GM12875 (cell line): ENCODE measurements at regions not wholly inside any gene's neighbourhood (a gene's known extent, or its start where the extent isn't known, plus 50 kb on each side); places are given as distances from the start of the nearest gene placed in this dataset.

Experiments
- H3K4me3 ChIP-seq: one replicate; pipeline ENCODE4 v1.5.1; 2011; ENCODE audit warnings: low read depth, low read length, control low read depth
- CTCF ChIP-seq: IDR thresholded peaks from 2 replicates; pipeline ENCODE4 v1.5.1; 2011; ENCODE audit warnings: low read depth, mild to moderate bottlenecking, control low read depth, inconsistent platforms, low read length, moderate library complexity, borderline replicate concordance; ENCODE audit not compliant: insufficient read depth

GRCh38 chr1:38662126-38662525 lies 197.4 kb downstream of the RRAGC start:
- no peak for TF ChIP-seq CTCF
- H3K4me3 ChIP-seq: no peak overlapping the region

- TF ChIP-seq CTCF: no peak
- no peak overlapping the region for H3K4me3 ChIP-seq
Observed at GRCh38 chr1:38658883-38659282, 200.7 kb downstream of the RRAGC start.

- no peak overlapping the region for H3K4me3 ChIP-seq
- no peak for TF ChIP-seq CTCF
Observed at GRCh38 chr1:38657873-38658272, 201.7 kb downstream of the RRAGC start.

GRCh38 chr1:38657207-38657840 lies 202.2 kb downstream of the RRAGC start:
- TF ChIP-seq CTCF: no peak
- no peak overlapping the region for H3K4me3 ChIP-seq

- no peak overlapping the region for H3K4me3 ChIP-seq
- TF ChIP-seq CTCF: no peak
Observed at GRCh38 chr1:38656726-38657125, 202.8 kb downstream of the RRAGC start.

- TF ChIP-seq CTCF: no peak
- H3K4me3 ChIP-seq: no peak overlapping the region
Observed at GRCh38 chr1:38652217-38652616, 207.4 kb downstream of the RRAGC start.

- TF ChIP-seq CTCF: no peak
- no peak overlapping the region for H3K4me3 ChIP-seq
Observed at GRCh38 chr1:38651669-38652068, 207.9 kb downstream of the RRAGC start.
